ENCODE measurements at regions not wholly inside any gene's neighbourhood (a gene's known extent, or its start where the extent isn't known, plus 50 kb on each side); places are given as distances from the start of the nearest gene placed in this dataset.

DNA sequence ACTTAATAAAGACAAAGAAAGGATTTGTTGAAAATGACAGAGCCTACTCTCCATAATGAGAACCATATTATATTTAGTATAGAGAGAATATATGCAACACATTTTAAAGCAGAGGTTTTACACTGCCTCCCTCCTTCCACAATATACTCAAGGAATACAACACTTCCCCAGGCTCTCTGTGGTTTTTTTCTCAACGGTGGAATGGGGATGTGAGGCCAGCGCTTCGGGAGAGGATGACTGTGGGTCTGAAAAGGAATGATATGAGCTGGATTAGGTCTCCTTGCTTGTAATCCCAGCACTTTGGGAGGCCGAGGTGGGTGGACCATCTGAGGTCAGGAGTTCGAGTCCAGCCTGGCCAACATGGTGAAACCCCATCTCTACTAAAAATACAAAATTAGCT lies 348.7 kb upstream of the KLF3 start:
- DNase-seq = no peak
- no peak overlapping the region for H3K4me3 ChIP-seq
- no peak overlapping the region for H3K27ac ChIP-seq
- H3K4me1 ChIP-seq = peaks cover 7% of the 10 kb centered on the region
- TF ChIP-seq, protein P1, sequence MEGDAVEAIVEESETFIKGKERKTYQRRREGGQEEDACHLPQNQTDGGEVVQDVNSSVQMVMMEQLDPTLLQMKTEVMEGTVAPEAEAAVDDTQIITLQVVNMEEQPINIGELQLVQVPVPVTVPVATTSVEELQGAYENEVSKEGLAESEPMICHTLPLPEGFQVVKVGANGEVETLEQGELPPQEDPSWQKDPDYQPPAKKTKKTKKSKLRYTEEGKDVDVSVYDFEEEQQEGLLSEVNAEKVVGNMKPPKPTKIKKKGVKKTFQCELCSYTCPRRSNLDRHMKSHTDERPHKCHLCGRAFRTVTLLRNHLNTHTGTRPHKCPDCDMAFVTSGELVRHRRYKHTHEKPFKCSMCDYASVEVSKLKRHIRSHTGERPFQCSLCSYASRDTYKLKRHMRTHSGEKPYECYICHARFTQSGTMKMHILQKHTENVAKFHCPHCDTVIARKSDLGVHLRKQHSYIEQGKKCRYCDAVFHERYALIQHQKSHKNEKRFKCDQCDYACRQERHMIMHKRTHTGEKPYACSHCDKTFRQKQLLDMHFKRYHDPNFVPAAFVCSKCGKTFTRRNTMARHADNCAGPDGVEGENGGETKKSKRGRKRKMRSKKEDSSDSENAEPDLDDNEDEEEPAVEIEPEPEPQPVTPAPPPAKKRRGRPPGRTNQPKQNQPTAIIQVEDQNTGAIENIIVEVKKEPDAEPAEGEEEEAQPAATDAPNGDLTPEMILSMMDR (IDR thresholded peaks at IDR 0.05) = no peak
- no peaks in the 10 kb centered on the region for H3K27me3 ChIP-seq
- intact Hi-C loops (cut with DNase I) = no loop called here
- H3K9me3 ChIP-seq = no peaks in the 10 kb centered on the region
- peak overlapping the region in 1 of 2 donors; percentile 41 for H3K9ac ChIP-seq (ENCODE audit: low read depth in 2 of 2, low read length in 2 of 2)
- no peaks in the 10 kb centered on the region for H3K36me3 ChIP-seq

DNA sequence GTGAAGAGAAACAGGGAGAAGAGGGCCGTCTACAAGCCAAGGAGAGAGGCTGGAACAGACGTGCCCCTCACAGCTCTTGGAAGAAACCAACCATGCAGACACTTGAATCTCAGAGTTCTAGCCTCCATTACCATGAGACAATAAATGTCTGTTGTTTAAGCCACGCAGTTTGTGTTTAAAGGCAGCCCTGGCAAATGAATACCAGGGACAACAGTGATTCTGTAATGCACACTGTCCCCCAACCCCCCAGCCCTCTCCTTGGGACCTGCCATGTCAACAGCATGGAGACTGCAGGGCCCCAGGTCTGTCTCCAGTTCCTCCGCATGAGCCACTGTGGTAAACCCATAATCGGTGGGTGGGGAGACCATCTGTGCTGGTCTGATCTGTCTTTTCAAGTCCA lies 348.0 kb upstream of the KLF3 start:
- Histone ChIP-seq H3K36me3 (no peaks in the 10 kb centered on the region), H3K9me3 (no peaks in the 10 kb centered on the region), H3K4me1 (peaks cover 7% of the 10 kb centered on the region), H3K27ac (no peak overlapping the region), H3K4me3 (no peak overlapping the region), H3K27me3 (no peaks in the 10 kb centered on the region), H3K9ac (ENCODE audit: low read depth in 2 of 2, low read length in 2 of 2) (no peak overlapping the region)
- TF ChIP-seq, protein P1 (IDR thresholded peaks at IDR 0.05) = no peak
- intact Hi-C loops (cut with DNase I) = no loop called here
- no peak for DNase-seq

DNA sequence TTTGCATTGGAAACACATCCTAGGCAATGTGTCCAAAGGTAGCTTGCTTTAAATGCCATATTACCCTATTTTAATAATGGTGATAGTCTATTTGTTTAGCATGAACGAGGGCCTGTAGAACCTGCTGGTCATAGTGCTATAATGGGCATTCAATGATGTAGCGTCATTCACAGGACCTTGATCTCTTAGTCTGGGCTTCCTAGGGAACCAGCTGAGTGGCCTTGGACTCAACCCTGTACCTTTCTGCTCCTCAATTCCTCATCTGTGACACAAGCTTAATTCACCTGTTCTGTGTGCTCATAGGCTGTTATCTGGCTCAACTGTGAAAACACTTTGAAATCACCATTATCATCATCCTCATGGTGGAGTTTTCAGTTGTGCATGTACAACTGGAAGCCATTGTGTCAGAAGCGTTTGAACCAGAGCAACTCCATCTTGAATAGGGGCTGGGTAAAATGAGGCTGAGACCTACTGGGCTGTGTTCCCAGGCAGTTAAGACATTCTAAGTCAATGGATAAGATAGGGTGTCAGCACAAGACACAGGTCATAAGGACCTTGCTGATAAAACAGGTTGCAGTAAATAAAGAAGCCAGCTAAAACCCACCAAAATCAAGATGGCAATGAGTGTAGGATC lies 346.8 kb upstream of the KLF3 start:
- Histone ChIP-seq H3K27me3 (no peaks in the 10 kb centered on the region), H3K9ac (ENCODE audit: low read depth in 2 of 2, low read length in 2 of 2) (no peak overlapping the region), H3K36me3 (no peaks in the 10 kb centered on the region), H3K4me1 (peaks cover 7% of the 10 kb centered on the region), H3K4me3 (no peak overlapping the region), H3K27ac (no peak overlapping the region), H3K9me3 (no peaks in the 10 kb centered on the region)
- intact Hi-C loops (cut with DNase I) = no loop called here
- DNase-seq = no peak
- TF ChIP-seq, protein P1 (IDR thresholded peaks at IDR 0.05) = no peak

DNA sequence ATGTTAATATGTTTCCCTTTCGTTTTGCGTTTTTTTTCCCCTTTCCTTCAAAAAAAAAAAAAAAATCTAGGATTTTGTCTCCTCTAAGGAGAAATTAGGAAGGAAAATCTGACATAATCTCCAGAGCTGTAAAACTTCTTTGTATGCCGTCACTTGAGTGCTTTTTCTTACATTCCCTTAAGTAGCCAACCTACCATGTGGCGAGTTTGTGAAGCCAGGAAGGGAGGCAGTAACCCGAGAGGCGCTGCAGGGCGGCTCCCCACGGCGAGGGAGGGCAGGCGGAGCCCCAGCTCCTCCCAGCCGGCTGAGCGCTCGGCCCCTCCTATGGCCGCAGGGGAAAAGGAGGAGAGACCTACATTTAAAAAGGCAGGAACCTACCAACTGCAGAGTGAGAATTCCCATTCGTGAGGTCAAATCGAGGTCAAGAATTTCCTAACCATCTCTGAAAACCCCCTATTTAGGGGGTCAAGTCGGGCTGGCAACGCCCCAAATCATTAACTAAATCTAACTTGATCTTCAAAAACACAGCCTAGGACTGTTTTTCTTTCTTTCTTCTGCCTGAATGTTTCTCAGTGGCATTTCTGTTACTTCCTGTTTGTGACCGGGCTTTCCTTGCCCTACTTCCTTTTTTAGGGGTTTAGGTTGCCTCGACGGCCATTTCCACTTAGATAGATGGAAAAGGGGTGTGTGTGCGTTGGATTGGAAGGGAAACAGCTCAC lies 345.1 kb upstream of the KLF3 start:
- Histone ChIP-seq H3K9ac (ENCODE audit: low read depth in 2 of 2, low read length in 2 of 2) (peak overlapping the region; percentile 40 to 73), H3K9me3 (no peaks in the 10 kb centered on the region), H3K4me3 (peak overlapping the region; percentile 26), H3K4me1 (peaks cover 7% of the 10 kb centered on the region), H3K27ac (peak overlapping the region; percentile 92), H3K36me3 (no peaks in the 10 kb centered on the region), H3K27me3 (no peaks in the 10 kb centered on the region)
- peak; percentile 92 for DNase-seq
- intact Hi-C loops (cut with DNase I) = loop anchor here (2.0 kb wide), 3 partner anchors 348 to 412 kb away; no protein-coding TSS in a partner anchor
- TF ChIP-seq, protein P1 (IDR thresholded peaks at IDR 0.05) = no peak

DNA sequence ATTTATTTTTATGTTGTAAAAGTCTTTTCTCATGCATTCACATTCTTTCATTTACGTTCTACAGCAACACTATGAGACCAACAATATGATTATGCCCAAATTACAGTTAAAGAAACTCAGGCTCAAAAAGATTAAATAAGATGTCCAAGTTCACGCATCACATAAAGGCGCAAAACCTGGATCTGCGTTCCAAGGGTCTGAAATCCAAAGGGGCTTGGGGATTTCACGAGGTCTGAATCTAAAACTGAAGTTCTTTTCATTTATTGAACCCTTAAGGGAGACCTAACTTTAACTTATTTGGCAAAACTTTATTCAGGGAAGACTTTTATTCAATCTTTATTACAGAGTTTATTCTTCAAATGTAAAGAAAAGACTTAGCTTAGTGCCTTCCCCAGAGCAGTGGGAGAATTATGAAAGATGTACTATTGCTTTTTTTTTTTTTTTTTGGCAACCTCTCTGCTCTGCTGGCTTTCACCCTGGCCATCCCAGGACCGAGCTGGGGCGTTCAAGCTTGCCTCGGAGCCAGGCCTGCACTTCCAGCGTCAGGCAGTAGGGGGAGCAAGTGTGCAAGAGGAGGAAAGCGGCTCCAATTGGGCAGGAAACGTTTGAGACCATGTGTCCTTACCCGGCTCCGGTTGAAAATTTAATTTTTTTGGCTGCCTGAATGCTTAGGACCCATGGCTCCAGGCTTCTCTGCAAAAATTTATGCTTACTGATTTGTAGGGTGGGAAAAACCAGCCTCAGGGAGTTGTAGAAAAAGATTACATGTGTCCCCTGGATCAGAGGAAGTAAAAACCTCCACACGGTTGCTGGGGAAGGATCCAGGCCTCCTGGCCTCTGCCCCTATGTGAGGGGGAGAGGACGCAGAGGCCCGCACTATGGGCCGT lies 344.3 kb upstream of the KLF3 start:
- Histone ChIP-seq H3K4me1 (peaks cover 7% of the 10 kb centered on the region), H3K27ac (peak overlapping the region; percentile 92), H3K36me3 (no peaks in the 10 kb centered on the region), H3K9ac (ENCODE audit: low read depth in 2 of 2, low read length in 2 of 2) (peak overlapping the region; percentile 40 to 73), H3K4me3 (peak overlapping the region; percentile 26), H3K9me3 (no peaks in the 10 kb centered on the region), H3K27me3 (no peaks in the 10 kb centered on the region)
- TF ChIP-seq, protein P1 (IDR thresholded peaks at IDR 0.05) = peak; percentile 99
- peak; percentile 99 for DNase-seq
- intact Hi-C loops (cut with DNase I) = loop anchor here (2.0 to 5.0 kb wide), 4 partner anchors 257 to 411 kb away; no protein-coding TSS in a partner anchor

Data from colonic mucosa (tissue), 4 donors.